Thoracic aorta (tissue), 2 donors: ENCODE measurements at regions not wholly inside any gene's neighbourhood (a gene's known extent, or its start where the extent isn't known, plus 50 kb on each side); places are given as distances from the start of the nearest gene placed in this dataset.

Experiments
- ATAC-seq: fragments of 150-250 bp; one replicate; pipeline ENCODE4 v1.8.0; 2017; ENCODE audit warnings: low read depth; ENCODE audit not compliant: insufficient number of reproducible peaks, low FRiP score
- DNase-seq: peaks from one replicate; pipeline ENCODE4 v3.0.0-alpha.2; 2020; ENCODE audit warnings: low spot score
- H3K27ac ChIP-seq, 2 donors: fragments of 200-600 bp; sonication (generic); 1 replicate in 1 of 2; 2 replicates in 1 of 2; pipeline ENCODE4 v1.5.1; 2016; ENCODE audit warnings: mild to moderate bottlenecking in 2 of 2, moderate library complexity in 2 of 2
- H3K27me3 ChIP-seq: fragments of 200-600 bp; sonication (generic); replicated peaks from 2 replicates; pipeline ENCODE4 v1.6.0; 2016; ENCODE audit warnings: mild to moderate bottlenecking; ENCODE audit not compliant: insufficient read depth
- H3K36me3 ChIP-seq: fragments of 200-600 bp; sonication (generic); one replicate; pipeline ENCODE4 v1.5.1; 2016
- H3K4me1 ChIP-seq, 2 donors: fragments of 200-600 bp; sonication (generic); 1 replicate in 1 of 2; 2 replicates in 1 of 2; pipeline versions ENCODE4 v1.5.1 to v1.6.0; 2016; ENCODE audit warnings: low read depth in 2 of 2, mild to moderate bottlenecking in 1 of 2; ENCODE audit not compliant: control insufficient read depth in 1 of 2
- H3K4me3 ChIP-seq: fragments of 200-600 bp; sonication (generic); 2 replicates; pipeline ENCODE4 v1.5.1; 2016; ENCODE audit warnings: mild to moderate bottlenecking
- H3K9me3 ChIP-seq: fragments of 200-600 bp; sonication (generic); 2 replicates; pipeline ENCODE4 v1.5.1; 2016
- TF ChIP-seq, protein P1 (sequence below): fragments of 200-600 bp; sonication (generic); IDR thresholded peaks from one replicate; pipeline ENCODE4 v1.5.1; 2019; ENCODE audit warnings: antibody characterized with exemption

GRCh38 chr2:187233811-187234210 lies 214.2 kb downstream of the CALCRL start:
- no peaks in the 10 kb centered on the region for H3K36me3 ChIP-seq
- ATAC-seq (no peak), DNase-seq (no peak)
- H3K27me3 ChIP-seq: no peaks in the 10 kb centered on the region
- no peaks in the 10 kb centered on the region for H3K9me3 ChIP-seq
- no peak overlapping the region for H3K4me3 ChIP-seq
- H3K4me1 ChIP-seq: no peaks in the 10 kb centered on the region
- TF ChIP-seq, protein P1, sequence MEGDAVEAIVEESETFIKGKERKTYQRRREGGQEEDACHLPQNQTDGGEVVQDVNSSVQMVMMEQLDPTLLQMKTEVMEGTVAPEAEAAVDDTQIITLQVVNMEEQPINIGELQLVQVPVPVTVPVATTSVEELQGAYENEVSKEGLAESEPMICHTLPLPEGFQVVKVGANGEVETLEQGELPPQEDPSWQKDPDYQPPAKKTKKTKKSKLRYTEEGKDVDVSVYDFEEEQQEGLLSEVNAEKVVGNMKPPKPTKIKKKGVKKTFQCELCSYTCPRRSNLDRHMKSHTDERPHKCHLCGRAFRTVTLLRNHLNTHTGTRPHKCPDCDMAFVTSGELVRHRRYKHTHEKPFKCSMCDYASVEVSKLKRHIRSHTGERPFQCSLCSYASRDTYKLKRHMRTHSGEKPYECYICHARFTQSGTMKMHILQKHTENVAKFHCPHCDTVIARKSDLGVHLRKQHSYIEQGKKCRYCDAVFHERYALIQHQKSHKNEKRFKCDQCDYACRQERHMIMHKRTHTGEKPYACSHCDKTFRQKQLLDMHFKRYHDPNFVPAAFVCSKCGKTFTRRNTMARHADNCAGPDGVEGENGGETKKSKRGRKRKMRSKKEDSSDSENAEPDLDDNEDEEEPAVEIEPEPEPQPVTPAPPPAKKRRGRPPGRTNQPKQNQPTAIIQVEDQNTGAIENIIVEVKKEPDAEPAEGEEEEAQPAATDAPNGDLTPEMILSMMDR: no peak
- H3K27ac ChIP-seq: no peak overlapping the region

DNA sequence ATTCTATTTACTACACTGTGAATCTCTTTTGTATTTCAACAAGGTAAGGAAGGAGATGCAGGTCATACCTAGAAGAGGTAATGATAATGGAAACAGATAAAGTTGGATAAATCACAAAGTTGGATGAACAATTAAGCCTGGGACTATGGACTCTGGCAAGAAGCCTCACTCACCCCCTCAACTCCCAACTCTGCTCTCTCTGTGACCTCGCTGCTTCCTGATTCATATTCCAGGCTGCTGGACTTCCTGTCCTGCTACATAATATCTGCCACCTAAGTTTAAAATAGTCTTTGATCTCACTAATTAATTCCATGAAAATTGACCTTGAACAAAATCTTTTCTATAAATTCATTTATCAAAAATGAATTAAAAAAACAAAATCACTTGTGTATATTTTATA lies 215.3 kb downstream of the CALCRL start:
- Histone ChIP-seq H3K27ac (no peak overlapping the region), H3K27me3 (no peaks in the 10 kb centered on the region), H3K4me3 (no peak overlapping the region), H3K4me1 (no peaks in the 10 kb centered on the region), H3K9me3 (no peaks in the 10 kb centered on the region), H3K36me3 (no peaks in the 10 kb centered on the region)
- no peak for ATAC-seq
- TF ChIP-seq, protein P1: no peak
- no peak for DNase-seq

DNA sequence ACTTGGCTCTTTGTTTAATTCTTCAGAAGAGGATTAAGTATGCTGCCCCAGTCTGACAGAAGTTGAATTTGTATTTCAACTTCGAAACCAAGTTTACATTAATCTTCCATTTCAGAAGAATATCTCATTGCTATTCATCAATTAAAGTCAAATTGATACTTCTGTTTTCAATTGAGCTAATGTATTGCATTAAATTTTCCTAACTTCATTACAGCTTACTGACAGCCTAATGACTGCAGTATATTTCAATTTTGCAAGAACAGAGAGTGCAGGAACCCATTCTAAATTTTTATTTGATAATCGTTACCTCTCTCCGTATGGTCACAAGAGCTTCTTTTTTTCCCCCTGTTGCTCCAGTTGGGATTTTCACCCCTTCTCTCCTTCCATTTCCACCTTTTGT lies 218.0 kb downstream of the CALCRL start:
- no peak for DNase-seq
- H3K27ac ChIP-seq: no peak overlapping the region
- H3K27me3 ChIP-seq: no peaks in the 10 kb centered on the region
- TF ChIP-seq, protein P1: no peak
- no peak for ATAC-seq
- H3K36me3 ChIP-seq: no peaks in the 10 kb centered on the region
- H3K9me3 ChIP-seq: no peaks in the 10 kb centered on the region
- no peak overlapping the region for H3K4me3 ChIP-seq
- no peaks in the 10 kb centered on the region for H3K4me1 ChIP-seq

DNA sequence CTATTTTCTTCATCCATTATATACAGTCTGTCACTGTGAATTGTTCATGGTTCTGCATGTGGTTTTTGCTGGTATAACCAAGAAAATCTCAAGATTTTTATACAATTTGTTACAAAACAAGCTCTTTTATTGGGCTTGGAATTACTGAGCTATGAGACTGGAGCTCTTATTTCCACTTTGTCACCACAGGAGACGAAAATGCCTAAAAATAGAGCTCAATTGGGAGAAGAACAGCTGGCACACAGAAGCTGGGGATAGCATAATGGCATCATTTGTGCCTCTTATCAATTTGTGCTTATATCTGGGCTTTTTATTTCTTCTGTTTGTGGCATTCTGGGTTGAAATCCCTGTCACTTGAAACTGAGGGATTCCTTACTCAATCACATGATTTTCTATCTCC lies 219.1 kb downstream of the CALCRL start:
- Histone ChIP-seq H3K36me3 (no peaks in the 10 kb centered on the region), H3K27me3 (no peaks in the 10 kb centered on the region), H3K9me3 (no peaks in the 10 kb centered on the region), H3K4me3 (no peak overlapping the region), H3K27ac (no peak overlapping the region), H3K4me1 (no peaks in the 10 kb centered on the region)
- ATAC-seq (no peak), DNase-seq (no peak)
- TF ChIP-seq, protein P1: no peak

DNA sequence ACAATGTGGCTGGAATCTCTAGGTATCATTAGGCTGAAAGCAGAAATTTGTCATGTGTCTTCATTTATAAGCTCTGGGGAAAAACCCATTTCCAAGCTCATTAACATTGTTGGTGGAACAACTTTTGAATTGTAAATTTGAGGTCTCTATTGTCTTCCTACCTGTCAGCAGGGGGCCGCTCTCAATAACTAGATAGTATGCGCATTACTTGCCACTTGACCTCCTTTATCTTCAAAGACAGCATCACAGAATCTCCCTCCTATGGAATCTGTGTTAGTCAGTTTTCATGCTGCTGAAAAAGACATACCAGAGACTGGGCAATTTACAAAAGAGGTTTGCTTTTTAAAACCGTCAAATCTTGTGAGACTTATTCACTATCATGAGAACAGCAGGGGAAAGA lies 223.1 kb downstream of the CALCRL start:
- no peak for DNase-seq
- Histone ChIP-seq H3K27me3 (no peaks in the 10 kb centered on the region), H3K4me3 (no peak overlapping the region), H3K36me3 (no peaks in the 10 kb centered on the region), H3K4me1 (no peaks in the 10 kb centered on the region), H3K9me3 (no peaks in the 10 kb centered on the region), H3K27ac (no peak overlapping the region)
- no peak for ATAC-seq
- TF ChIP-seq, protein P1: no peak
